Left hindlimb (tissue), 1 donor: ENCODE measurements at regions not wholly inside any gene's neighbourhood (a gene's known extent, or its start where the extent isn't known, plus 50 kb on each side); places are given as distances from the start of the nearest gene placed in this dataset.

Experiments used
- DNase-seq: peaks from one replicate; pipeline ENCODE4 v3.0.0-alpha.2; 2018

- DNase-seq: no peak
Observed at GRCh38 chr1:56304975-56305374, 274.4 kb downstream of the PLPP3 start.

DNA sequence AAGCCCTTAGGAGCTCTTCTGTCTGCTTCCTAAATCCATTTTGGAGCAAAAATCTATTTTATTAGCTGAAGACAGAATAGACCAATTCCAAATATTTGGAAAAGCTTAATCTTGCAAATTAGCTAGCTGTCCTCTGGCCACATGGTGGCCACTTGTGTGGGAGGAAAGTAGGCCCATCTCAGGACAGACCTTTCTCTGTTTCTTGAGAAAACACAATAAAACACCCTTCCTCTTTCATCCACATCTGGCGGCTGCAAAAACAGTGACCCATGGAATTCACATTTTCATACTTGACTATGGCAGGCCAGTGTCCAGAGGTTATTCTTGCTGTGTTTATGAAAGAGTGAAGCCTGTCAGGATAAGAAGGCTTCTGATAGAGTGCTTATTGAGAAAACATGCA lies 275.6 kb downstream of the PLPP3 start:
- DNase-seq: no peak

GRCh38 chr1:56302878-56303277 lies 276.5 kb downstream of the PLPP3 start:
- DNase-seq: no peak

GRCh38 chr1:56301791-56302190 lies 277.6 kb downstream of the PLPP3 start:
- no peak for DNase-seq

DNA sequence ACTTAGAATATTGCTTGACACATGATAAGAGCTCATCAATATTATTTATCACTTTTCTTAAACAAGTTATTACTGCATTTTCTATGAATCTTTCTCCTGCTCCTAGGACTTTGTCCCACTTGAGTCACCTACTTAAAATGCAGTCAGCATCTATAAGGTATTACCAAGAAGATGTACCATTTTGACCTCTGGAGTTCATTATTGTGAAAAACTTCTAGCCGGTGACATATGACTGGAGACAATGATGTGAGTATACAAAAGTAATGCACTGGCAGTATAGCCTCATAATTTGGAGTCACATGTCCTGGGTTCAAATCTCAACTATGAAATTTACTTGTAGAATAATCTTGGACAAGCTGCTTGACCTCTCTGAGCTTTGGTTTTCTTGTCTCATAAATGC lies 278.5 kb downstream of the PLPP3 start:
- no peak for DNase-seq

DNA sequence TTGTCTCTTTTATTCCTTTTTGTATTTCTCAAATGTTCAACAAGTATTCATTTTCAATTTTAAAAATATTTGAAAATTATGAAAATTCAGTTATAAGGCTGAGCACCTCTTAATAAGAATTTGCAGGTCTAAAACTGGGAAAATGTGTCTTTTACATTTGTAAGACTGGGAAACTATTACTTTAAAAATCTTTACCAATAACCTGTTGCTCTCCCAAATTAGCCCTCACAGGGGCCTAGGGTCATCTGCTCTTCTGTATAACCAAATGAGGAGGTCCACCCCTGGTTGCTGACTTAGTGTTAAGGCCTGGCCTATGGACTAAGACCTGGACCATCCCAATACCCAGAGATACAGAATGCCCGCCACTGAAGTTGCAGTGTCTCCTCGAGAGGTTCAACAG lies 280.5 kb downstream of the PLPP3 start:
- DNase-seq: no peak

DNA sequence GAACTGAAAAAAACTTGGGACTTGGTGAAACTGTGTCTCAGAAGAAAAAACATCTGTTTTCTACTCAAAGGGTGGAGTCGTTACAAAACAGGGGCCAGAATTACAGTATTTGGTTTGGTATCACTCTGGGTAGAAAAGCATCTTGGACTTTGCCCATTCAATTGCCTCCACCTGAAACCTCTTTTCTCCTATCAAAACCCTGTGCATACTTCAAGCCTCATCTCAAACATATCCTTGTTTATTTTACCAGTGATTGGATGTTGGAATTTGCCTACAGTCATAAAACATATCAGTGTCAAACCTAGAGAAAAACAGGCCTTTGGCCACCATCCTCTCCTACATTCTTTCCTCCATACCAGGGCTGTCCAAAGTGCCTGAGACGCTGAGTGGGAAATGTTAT lies 281.5 kb downstream of the PLPP3 start:
- no peak for DNase-seq

GRCh38 chr1:56297208-56297607 lies 282.2 kb downstream of the PLPP3 start:
- DNase-seq: no peak

DNA sequence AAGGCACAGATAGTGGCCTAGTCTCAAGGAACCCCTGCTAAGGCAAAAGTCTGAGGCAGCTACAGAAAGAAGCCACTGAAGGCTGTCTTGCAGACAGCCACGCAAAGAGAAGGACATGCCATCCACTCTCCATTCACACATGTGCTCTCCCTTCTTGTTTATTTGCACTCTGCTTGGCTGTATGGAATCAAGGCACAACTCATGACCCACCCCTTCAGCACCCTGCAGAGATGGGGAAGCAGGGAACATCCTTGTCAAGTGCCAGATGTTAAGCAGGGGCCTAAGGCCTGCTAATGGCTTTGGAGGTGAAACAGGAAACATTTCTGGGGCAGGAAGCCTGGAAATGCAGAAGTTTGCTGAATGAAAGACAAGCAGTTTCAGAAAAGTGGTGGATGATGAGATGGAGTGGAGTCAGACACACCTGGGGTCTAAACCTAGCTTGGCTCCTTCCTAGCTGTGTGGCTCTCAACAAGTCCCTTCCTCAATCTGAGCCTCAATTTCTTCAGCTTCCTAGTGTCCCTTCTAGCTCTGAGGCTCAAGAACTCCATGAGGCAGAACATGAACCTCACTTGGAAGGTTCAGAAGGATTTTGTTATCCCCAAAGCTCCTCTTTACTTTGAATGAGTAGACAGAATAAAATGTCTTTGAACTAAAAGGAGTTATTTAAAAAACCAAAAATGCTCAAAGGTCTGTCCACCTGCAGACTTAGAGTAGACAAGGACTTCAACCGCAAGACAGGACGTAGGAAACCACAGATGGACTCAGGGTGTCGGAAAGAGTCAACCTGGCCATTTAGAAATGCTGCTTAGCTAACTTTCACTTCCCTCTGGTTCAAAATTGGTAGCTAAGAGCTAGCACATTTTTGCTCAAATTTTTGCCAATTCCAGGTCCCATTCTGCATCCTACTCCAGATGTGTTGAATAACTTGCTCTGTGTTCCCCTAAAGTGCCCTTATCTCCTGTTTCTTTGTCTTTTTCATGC lies 283.1 kb downstream of the PLPP3 start:
- no peak for DNase-seq

DNA sequence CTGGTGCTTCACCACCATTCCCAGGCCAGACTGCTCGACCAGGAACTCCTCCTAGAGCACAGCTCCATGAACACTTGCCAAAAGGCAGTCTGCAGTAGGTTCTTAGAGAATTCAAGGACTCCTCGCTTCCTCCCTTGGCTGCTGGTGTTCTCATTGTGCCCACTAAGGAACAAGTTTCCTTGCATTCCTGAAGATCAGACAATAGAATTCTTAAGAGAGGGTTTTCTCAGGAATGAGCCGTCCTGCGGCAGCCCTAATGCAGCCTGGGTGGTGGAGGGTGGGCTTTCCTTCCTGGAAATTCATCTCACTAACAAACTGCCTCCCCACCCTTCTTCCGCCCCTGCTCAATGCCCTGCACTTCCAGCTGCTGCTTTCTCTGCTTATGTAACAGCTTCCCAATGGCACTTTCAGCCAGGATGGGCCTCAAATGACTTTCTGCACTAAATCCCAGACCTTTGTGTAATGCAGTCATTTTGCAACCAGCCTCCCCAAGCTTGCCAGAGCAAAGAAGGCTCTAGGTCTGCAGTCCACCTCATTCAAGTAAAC lies 287.9 kb downstream of the PLPP3 start:
- DNase-seq: no peak

- DNase-seq: no peak
Observed at GRCh38 chr1:56289260-56289659, 290.1 kb downstream of the PLPP3 start.

DNA sequence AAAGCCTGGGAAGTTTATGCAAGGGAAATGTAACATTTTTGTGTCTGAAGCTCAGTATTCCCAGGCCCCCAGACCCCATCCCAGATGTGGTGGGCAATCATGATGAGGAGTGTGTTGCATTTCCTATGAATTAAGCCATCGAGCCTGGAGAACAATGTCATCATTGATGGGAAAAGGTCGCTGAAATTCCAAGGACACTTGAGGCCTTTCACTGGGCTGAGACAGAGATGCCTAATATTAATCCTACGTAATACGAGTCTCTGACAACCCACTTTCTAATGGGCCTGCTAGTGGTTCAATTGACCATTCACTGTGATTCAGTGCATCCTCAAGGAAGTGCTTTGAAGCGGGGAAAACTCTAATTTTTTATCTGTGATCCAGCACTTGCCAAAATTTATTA lies 291.6 kb downstream of the PLPP3 start:
- no peak for DNase-seq

DNA sequence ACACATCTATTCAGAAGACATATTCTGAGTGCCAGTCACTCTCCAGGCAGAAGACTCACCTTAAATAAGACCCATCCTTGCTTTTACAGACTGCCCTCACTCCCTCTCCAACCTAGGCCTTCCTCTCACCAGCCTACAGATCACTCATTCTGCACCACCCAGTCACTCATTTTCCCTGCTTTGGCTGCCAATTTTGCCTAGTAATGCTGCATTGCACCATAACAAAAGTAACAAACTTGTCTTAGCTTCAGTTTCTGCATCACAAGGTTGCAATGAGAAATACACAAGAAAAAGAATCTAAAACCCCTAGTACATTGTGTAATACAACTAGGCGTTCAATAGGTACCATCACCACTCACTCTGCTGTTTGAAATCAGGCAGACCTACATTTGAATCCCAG lies 292.4 kb downstream of the PLPP3 start:
- no peak for DNase-seq

- DNase-seq: no peak
Observed at GRCh38 chr1:56286506-56286905, 292.9 kb downstream of the PLPP3 start.

DNA sequence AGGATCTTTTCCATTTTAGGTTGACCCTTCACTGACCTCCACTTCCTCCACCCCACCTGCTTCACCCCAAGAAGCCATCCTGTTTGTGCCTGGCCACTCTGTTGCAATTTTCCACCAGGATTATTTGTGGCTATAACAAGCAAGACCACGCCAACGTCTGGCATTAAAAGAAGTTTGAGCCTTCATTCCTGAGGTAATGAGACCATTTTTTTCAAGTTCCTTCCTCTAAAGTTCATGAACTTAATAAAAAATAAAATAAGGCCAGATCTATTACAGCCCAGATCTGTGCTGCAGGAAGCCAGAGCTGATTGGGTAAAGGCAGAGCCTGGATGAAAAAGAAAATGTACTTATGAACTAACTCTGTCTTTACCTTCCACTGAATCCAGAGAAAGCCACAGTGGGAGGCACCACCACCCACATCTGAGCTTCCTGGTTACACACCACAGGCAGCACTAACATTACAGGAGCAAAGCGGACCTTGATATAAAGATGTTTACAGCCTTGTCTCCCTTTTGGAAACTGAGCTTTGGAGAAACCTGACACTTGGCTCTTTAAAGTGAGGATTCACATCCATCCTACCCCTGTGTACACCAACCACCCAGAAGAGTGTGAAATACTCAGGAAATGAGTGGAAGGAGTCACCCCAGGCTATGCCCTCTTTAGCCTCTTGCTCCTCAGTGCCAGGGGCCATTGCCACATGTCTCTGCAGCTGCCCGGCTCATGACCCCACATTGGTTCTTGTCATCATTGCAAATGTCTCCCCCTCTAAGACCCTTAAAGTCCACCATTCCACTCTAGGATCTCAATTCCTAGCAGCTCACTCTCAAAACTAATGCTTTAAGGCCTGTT lies 293.6 kb downstream of the PLPP3 start:
- peak; percentile 43 for DNase-seq

GRCh38 chr1:56284928-56285327 lies 294.4 kb downstream of the PLPP3 start:
- DNase-seq: peak; percentile 34

DNA sequence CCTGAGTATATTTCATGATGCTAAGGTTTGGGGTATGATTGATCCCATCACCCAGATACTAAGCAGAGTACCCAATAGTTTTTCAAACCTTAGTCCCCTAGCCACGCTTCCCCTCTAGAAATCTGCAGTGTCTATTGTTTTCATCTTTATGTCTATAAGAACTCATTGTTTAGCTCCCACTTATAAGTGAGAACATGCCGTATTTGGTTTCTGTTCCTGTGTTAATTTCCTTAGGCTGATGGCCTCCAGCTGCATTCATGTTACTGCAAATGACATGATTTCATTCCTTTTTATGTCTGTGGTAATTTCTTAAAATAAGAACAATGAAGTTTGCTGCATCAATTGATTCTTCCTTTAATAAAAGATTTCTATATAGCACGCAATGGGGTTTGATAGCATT lies 301.3 kb downstream of the PLPP3 start:
- no peak for DNase-seq

DNA sequence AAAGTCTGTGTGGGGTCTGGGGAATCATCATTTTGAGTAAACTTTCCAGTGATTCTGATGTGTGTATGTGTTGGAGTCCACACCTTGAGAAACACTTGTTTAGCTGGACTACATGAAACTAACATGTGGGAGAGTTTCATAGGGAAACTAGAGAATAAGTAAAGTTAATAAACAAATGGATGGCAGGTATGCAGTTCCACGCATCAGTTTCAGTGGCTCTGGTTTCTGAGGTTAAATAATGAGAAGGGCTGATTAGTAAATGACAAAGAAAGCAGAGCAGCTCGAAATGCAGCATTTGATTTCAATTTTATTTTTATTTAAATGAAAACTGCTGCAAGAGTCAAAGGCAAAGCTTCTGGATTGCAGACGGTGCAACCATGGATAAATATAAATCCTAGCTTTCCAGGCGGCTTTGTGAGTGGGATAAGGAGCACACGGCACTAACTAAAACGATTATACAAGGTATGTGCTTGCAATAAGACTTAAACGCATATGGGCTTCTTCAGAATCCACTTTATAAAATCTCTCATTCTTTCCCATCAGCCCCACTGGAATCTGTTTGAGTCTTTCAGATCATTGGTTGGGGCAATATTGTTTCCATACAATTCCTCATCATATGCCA lies 310.7 kb downstream of the PLPP3 start:
- DNase-seq: no peak

DNA sequence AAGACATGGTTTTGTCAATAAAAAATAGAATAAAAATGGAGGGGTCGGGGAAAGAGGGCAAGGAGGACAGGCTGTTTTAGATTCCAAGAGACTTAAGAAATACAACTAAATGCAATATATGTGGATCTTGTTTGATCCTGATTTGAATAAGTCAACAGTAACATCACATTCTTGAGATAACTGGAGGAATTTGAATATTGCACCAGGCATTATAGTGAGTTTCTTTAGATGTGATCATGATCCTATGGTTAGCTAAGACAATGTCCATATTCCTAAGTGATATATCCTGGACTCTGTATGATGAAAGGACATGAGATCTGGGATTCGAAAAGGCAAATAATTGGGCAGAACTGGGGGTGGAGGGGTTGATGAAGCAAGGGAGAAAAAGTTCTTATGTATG lies 311.8 kb downstream of the PLPP3 start:
- DNase-seq: no peak

GRCh38 chr1:56266359-56266758 lies 313.0 kb downstream of the PLPP3 start:
- DNase-seq: no peak

DNA sequence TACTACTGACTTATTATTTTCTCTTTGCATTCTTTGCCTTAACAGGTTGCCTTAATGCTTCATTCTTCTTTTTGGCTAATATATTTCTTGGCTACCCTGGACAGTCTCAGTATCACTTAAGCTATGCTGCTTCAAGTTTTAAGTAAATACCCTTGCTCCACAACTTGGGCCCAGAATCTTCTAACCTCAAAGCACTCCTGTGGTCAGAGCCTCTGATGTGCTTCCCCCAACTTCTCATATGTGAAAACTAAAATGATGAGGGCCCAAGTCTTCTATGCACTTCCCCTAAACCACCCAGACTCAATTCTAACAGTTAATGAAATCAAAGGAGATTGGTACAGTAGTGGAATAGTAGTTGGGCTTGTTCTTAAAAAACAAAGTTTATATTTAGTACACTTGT lies 314.1 kb downstream of the PLPP3 start:
- no peak for DNase-seq

- DNase-seq: no peak
Observed at GRCh38 chr1:56263908-56264307, 315.5 kb downstream of the PLPP3 start.

DNA sequence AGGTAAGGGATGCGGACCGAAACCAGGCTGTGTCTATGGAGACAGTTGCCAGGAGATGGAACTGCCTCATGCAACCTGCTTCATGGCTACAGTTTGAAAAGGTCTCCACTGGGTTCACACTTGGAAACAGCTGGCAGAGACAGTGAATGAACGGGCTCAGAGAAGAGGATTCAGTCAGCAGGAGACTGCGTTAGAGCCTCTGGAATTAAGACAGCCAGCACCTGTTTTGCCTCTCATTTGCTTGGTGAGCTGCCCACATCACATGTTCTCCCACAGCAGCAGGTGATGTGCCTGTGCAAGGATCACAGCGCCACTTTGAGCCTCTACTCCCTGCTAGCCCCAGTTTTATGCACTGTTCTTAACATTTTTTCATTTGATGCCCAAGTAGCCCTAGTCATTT lies 321.0 kb downstream of the PLPP3 start:
- DNase-seq: no peak
